WTC11 (cell line): ENCODE measurements at regions not wholly inside any gene's neighbourhood (a gene's known extent, or its start where the extent isn't known, plus 50 kb on each side); places are given as distances from the start of the nearest gene placed in this dataset.
A peak's percentile ranks its signal among the peaks of the same experiment; 100 is the strongest.

Experiments used
- ATAC-seq: fragments of 200-7000 bp; cut with Tn5 transposase; 2 replicates; pipeline ENCODE4 v1.10.0; 2021; ENCODE audit warnings: mild to moderate bottlenecking, moderate library complexity
- CTCF ChIA-PET: fragments of 300-600 bp; sonication (Branson Sonifier 250); formaldehyde crosslinking; loops from one replicate; lab custom pipeline; 2021; ENCODE audit warnings: antibody characterized with exemption; lab: Charles Lee
- POLR2A ChIA-PET: fragments of 350-600 bp; sonication (Branson Sonifier 250); formaldehyde crosslinking; loops from one replicate; lab custom pipeline; 2021; ENCODE audit warnings: antibody characterized with exemption; lab: Charles Lee
- DNase-seq: peaks from one replicate; pipeline ENCODE4 v3.0.0; 2021; ENCODE audit warnings: low spot score
- H3K27ac Mint-ChIP-seq: 2 replicates; pipeline ENCODE4 v1.8.0; 2021; ENCODE audit warnings: mixed read lengths
- H3K27me3 Mint-ChIP-seq: 2 replicates; pipeline ENCODE4 v1.8.0; 2021; ENCODE audit warnings: low read depth, mild to moderate bottlenecking, moderate library complexity, mixed read lengths
- H3K36me3 Mint-ChIP-seq: 2 replicates; pipeline ENCODE4 v1.8.0; 2021; ENCODE audit warnings: mixed read lengths
- H3K4me1 Mint-ChIP-seq: 2 replicates; pipeline ENCODE4 v1.8.0; 2022; ENCODE audit warnings: mixed read lengths
- H3K4me3 Mint-ChIP-seq: 2 replicates; pipeline ENCODE4 v1.8.0; 2021; ENCODE audit warnings: mild to moderate bottlenecking, moderate library complexity, mixed read lengths
- H3K9me3 Mint-ChIP-seq: 2 replicates; pipeline ENCODE4 v1.8.0; 2021; ENCODE audit warnings: mixed read lengths
- CREB1 ChIP-seq: sonication (generic); formaldehyde crosslinking; IDR thresholded peaks from 2 replicates; pipeline ENCODE4 v1.8.0; 2023; ENCODE audit warnings: mild to moderate bottlenecking, missing genetic modification reagents
- IRF2 ChIP-seq: sonication (generic); formaldehyde crosslinking; IDR thresholded peaks from 2 replicates; pipeline ENCODE4 v1.8.0; 2022; ENCODE audit warnings: low read depth, missing genetic modification reagents, borderline replicate concordance
- NFATC4 ChIP-seq: fragments of 250-450 bp; sonication (Bioruptor Pico); IDR thresholded peaks from 2 replicates; pipeline ENCODE4 v1.9.0; 2021; ENCODE audit warnings: mild to moderate bottlenecking
- NFE2L1 ChIP-seq: sonication (generic); formaldehyde crosslinking; IDR thresholded peaks from 2 replicates; pipeline ENCODE4 v1.8.1; 2023; ENCODE audit warnings: missing genetic modification reagents
- NFYB ChIP-seq: sonication (generic); formaldehyde crosslinking; conservative IDR thresholded peaks from 2 replicates; pipeline ENCODE4 v1.8.0; 2022; ENCODE audit warnings: low read depth, missing genetic modification reagents
- NR3C1 ChIP-seq: sonication (generic); formaldehyde crosslinking; conservative IDR thresholded peaks from 2 replicates; pipeline ENCODE4 v1.8.1; 2023; ENCODE audit warnings: low read depth, mild to moderate bottlenecking, missing genetic modification reagents
- RELA ChIP-seq: sonication (generic); formaldehyde crosslinking; IDR thresholded peaks from 2 replicates; pipeline ENCODE4 v1.8.1; 2022; ENCODE audit warnings: missing genetic modification reagents, mild to moderate bottlenecking, borderline replicate concordance
- RORB ChIP-seq: fragments of 250-450 bp; sonication (Bioruptor Pico); IDR thresholded peaks from 2 replicates; pipeline ENCODE4 v1.9.0; 2021; ENCODE audit warnings: mild to moderate bottlenecking
- SMAD3 ChIP-seq: sonication (generic); formaldehyde crosslinking; IDR thresholded peaks from 2 replicates; pipeline ENCODE4 v1.8.0; 2022; ENCODE audit warnings: missing genetic modification reagents, mild to moderate bottlenecking, borderline replicate concordance
- TEAD4 ChIP-seq: sonication (generic); formaldehyde crosslinking; IDR thresholded peaks from 2 replicates; pipeline ENCODE4 v1.8.0; 2022; ENCODE audit warnings: mild to moderate bottlenecking, missing genetic modification reagents
- ZNF219 ChIP-seq: sonication (generic); formaldehyde crosslinking; IDR thresholded peaks from 2 replicates; pipeline ENCODE4 v1.8.0; 2023; ENCODE audit warnings: missing genetic modification reagents, mild to moderate bottlenecking, borderline replicate concordance
- ZNF671 ChIP-seq: fragments of 250-450 bp; sonication (Bioruptor Pico); IDR thresholded peaks from 2 replicates; pipeline ENCODE4 v1.8.0; 2021; ENCODE audit warnings: mild to moderate bottlenecking
- TF ChIP-seq, protein P1 (sequence below): sonication (generic); formaldehyde crosslinking; IDR thresholded peaks from 2 replicates; pipeline ENCODE4 v1.8.0; 2022; ENCODE audit warnings: mild to moderate bottlenecking, missing genetic modification reagents
- TF ChIP-seq, protein P2 (sequence below): sonication (generic); formaldehyde crosslinking; IDR thresholded peaks from 2 replicates; pipeline ENCODE4 v1.8.0; 2023; ENCODE audit warnings: missing genetic modification reagents, mild to moderate bottlenecking, borderline replicate concordance
- TF ChIP-seq, protein P3 (sequence below): sonication (generic); formaldehyde crosslinking; IDR thresholded peaks from 2 replicates; pipeline ENCODE4 v1.8.0; 2022; ENCODE audit warnings: mild to moderate bottlenecking, missing genetic modification reagents
- TF ChIP-seq, protein P4 (sequence below): fragments of 250-450 bp; sonication (Bioruptor Pico); conservative IDR thresholded peaks from 2 replicates; pipeline ENCODE4 v1.9.0; 2021; ENCODE audit warnings: mild to moderate bottlenecking
- TF ChIP-seq, protein P5 (sequence below): sonication (generic); formaldehyde crosslinking; conservative IDR thresholded peaks from 2 replicates; pipeline ENCODE4 v1.8.1; 2023; ENCODE audit warnings: mild to moderate bottlenecking, low read depth, missing genetic modification reagents, moderate library complexity
- TF ChIP-seq, protein P6 (sequence below): fragments of 250-450 bp; sonication (Bioruptor Pico); IDR thresholded peaks from 2 replicates; pipeline ENCODE4 v1.8.0; 2021; ENCODE audit warnings: mild to moderate bottlenecking
- TF ChIP-seq, protein P7 (sequence below): fragments of 250-450 bp; sonication (Bioruptor Pico); IDR thresholded peaks from 2 replicates; pipeline ENCODE4 v1.9.0; 2021; ENCODE audit warnings: moderate library complexity, mild to moderate bottlenecking, inconsistent platforms, borderline replicate concordance

DNA sequence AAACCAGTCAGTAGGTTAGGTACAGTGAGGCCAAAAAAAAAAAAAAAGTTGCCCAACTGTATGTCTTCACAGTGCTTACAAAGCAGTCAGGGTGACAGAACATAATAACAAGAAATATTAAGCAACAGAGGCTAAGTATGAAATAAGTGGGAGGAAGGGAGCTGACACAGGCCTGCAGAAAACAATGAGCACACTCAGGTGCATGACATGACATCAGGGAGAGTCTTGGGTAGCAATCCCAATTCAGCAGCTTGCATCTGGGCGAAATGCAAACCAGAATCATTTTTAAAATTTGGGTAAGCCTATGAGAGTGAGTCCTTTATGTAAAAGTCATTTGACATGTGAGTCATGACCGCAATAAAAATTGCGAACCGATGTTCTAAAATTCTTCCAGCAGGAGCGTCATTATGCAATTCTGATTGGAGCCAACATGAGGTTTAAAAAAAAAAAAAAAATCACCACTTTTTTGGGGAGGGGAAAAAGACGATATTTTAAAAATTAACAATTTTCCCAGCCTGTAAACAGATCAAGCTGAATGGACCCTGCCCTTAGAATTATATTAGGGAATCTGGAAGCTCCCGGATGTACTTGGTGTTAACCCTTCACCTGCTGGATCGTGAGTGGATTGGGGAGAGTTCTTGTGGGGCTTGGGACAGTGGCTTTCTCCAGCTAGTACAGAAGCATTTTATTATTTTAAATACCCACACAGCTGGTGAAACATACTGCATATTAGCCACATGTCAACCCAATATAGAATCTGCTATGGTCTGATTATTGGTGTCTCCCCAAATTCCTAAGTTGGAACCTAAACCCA is 127.9 kb downstream of the NPIPB5 start (continued):
- TF ChIP-seq NFE2L1 (CRISPR knock-in tag) (no peak), CREB1 (CRISPR knock-in tag) (no peak), NFYB (CRISPR knock-in tag) (no peak), IRF2 (CRISPR knock-in tag) (no peak), ZNF219 (no peak)
- TF ChIP-seq, protein P1, sequence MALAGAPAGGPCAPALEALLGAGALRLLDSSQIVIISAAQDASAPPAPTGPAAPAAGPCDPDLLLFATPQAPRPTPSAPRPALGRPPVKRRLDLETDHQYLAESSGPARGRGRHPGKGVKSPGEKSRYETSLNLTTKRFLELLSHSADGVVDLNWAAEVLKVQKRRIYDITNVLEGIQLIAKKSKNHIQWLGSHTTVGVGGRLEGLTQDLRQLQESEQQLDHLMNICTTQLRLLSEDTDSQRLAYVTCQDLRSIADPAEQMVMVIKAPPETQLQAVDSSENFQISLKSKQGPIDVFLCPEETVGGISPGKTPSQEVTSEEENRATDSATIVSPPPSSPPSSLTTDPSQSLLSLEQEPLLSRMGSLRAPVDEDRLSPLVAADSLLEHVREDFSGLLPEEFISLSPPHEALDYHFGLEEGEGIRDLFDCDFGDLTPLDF (CRISPR knock-in tag) = no peak

DNA sequence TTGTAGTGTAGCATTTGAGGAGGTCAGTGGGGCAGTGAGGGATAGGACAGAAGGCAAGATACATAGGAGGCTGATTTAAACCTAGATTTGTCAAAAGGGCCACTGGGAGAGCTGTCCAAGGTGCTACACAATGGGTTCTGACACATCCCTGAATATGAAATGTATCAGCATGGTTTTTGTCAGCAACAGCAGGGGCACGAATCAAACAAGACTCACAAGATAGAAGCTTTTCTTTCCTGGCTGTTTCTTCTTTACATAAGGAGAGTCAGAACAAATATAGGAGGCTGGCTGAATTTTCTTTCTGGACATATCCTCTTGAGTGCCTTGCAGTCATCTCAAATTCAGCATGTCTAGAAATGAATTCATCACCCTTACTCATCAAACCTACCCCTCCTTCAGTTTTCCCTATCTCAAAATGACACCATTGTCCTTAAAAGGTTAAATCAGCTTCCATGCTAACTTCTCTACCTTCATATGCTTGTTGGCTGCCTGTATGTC is 130.5 kb downstream of the NPIPB5 start:
- DNase-seq (peak; percentile 19), ATAC-seq (no peak)
- Mint-ChIP-seq H3K27me3 (no peaks in the 10 kb centered on the region), H3K9me3 (no peaks in the 10 kb centered on the region), H3K4me1 (peaks cover under 1% of the 10 kb centered on the region; the same call in 1 of the 2 replicates), H3K4me3 (no peak overlapping the region), H3K36me3 (no peaks in the 10 kb centered on the region), H3K27ac (no peak overlapping the region)
- ChIA-PET POLR2A (no interaction called here), CTCF (no interaction called here)
- TF ChIP-seq, protein P2, sequence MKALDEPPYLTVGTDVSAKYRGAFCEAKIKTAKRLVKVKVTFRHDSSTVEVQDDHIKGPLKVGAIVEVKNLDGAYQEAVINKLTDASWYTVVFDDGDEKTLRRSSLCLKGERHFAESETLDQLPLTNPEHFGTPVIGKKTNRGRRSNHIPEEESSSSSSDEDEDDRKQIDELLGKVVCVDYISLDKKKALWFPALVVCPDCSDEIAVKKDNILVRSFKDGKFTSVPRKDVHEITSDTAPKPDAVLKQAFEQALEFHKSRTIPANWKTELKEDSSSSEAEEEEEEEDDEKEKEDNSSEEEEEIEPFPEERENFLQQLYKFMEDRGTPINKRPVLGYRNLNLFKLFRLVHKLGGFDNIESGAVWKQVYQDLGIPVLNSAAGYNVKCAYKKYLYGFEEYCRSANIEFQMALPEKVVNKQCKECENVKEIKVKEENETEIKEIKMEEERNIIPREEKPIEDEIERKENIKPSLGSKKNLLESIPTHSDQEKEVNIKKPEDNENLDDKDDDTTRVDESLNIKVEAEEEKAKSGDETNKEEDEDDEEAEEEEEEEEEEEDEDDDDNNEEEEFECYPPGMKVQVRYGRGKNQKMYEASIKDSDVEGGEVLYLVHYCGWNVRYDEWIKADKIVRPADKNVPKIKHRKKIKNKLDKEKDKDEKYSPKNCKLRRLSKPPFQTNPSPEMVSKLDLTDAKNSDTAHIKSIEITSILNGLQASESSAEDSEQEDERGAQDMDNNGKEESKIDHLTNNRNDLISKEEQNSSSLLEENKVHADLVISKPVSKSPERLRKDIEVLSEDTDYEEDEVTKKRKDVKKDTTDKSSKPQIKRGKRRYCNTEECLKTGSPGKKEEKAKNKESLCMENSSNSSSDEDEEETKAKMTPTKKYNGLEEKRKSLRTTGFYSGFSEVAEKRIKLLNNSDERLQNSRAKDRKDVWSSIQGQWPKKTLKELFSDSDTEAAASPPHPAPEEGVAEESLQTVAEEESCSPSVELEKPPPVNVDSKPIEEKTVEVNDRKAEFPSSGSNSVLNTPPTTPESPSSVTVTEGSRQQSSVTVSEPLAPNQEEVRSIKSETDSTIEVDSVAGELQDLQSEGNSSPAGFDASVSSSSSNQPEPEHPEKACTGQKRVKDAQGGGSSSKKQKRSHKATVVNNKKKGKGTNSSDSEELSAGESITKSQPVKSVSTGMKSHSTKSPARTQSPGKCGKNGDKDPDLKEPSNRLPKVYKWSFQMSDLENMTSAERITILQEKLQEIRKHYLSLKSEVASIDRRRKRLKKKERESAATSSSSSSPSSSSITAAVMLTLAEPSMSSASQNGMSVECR (CRISPR knock-in tag) = no peak
- TF ChIP-seq RELA (CRISPR knock-in tag) (no peak), NFATC4 (CRISPR knock-in tag) (no peak), IRF2 (CRISPR knock-in tag) (no peak), ZNF671 (CRISPR knock-in tag) (no peak), NR3C1 (no peak)
- TF ChIP-seq, protein P3, sequence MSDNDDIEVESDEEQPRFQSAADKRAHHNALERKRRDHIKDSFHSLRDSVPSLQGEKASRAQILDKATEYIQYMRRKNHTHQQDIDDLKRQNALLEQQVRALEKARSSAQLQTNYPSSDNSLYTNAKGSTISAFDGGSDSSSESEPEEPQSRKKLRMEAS (CRISPR knock-in tag) = no peak

DNA sequence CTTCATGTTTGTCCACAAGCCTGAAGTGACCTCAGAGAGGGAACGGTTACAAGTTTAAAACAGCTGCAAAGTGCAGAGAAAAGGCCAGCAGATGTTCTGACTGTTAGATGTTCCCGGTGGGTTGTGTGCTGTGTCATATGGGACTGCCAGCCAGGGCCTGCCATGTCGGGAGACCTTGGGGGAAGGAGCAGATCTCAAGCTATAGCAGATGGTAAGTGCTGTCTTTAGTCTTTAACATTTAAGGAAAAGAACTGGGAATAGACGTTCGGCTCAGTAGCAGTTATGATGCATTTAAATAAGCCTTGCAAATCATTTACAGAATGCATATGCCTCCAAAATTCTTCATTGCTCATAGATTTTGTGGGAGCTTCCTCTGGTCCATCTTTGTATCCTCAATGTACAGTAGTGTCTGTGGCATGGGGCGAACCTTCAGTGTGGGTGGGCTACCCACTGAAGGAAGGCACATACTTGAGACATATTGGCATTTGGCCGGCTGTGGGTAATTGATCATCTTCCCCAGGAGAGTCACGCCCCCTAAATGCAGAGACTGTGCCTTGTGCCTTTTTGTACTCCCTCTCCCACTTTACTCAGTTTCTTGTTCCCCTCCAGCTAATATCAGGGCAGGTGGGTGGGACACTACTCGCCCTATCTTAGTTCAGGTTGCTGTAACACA is 131.9 kb downstream of the NPIPB5 start:
- ChIA-PET POLR2A (no interaction called here), CTCF (no interaction called here)
- Mint-ChIP-seq H3K27me3 (no peaks in the 10 kb centered on the region), H3K4me1 (no peaks in the 10 kb centered on the region), H3K4me3 (no peak overlapping the region), H3K36me3 (no peaks in the 10 kb centered on the region), H3K27ac (no peak overlapping the region), H3K9me3 (no peaks in the 10 kb centered on the region)
- DNase-seq (no peak), ATAC-seq (no peak)
- no peak for TF ChIP-seq IRF2 (CRISPR knock-in tag)
- TF ChIP-seq TEAD4 = no peak
- TF ChIP-seq, protein P4, sequence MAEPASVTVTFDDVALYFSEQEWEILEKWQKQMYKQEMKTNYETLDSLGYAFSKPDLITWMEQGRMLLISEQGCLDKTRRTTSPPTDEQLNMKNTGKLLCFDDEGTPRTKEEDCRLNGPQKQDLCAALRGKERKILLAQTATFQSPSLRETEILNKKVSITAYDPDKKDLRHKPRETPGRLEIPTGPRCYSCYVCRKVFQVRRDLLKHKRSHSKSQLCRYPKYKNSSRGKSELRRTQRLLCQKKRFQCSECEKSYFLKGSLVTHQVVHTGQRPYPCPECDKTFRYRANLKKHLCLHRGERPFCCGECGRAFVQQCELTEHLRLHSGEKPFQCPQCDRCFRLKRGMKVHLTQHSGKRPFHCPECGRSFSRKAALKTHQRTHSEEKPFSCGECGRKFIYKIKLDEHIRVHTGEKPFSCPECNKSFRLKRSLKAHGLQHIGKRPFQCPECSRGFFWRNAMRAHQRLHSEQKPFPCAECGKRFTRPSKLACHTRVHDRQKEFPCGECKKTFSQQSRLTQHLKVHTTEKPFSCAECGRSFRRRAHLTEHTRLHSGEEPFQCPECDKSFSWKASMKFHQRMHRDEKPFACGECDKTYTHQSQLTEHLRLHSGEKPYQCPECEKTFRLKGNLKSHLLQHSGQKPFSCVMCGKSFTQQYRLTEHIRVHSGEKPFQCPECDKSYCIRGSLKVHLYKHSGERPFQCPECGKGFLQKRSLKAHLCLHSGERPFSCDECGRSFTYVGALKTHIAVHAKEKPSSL (CRISPR knock-in tag) = no peak
- TF ChIP-seq SMAD3 = no peak
- TF ChIP-seq RORB (CRISPR knock-in tag) = no peak
- TF ChIP-seq, protein P5, sequence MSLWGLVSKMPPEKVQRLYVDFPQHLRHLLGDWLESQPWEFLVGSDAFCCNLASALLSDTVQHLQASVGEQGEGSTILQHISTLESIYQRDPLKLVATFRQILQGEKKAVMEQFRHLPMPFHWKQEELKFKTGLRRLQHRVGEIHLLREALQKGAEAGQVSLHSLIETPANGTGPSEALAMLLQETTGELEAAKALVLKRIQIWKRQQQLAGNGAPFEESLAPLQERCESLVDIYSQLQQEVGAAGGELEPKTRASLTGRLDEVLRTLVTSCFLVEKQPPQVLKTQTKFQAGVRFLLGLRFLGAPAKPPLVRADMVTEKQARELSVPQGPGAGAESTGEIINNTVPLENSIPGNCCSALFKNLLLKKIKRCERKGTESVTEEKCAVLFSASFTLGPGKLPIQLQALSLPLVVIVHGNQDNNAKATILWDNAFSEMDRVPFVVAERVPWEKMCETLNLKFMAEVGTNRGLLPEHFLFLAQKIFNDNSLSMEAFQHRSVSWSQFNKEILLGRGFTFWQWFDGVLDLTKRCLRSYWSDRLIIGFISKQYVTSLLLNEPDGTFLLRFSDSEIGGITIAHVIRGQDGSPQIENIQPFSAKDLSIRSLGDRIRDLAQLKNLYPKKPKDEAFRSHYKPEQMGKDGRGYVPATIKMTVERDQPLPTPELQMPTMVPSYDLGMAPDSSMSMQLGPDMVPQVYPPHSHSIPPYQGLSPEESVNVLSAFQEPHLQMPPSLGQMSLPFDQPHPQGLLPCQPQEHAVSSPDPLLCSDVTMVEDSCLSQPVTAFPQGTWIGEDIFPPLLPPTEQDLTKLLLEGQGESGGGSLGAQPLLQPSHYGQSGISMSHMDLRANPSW (CRISPR knock-in tag) = no peak
- TF ChIP-seq, protein P6, sequence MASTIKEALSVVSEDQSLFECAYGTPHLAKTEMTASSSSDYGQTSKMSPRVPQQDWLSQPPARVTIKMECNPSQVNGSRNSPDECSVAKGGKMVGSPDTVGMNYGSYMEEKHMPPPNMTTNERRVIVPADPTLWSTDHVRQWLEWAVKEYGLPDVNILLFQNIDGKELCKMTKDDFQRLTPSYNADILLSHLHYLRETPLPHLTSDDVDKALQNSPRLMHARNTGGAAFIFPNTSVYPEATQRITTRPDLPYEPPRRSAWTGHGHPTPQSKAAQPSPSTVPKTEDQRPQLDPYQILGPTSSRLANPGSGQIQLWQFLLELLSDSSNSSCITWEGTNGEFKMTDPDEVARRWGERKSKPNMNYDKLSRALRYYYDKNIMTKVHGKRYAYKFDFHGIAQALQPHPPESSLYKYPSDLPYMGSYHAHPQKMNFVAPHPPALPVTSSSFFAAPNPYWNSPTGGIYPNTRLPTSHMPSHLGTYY (CRISPR knock-in tag) = no peak
- TF ChIP-seq, protein P7, sequence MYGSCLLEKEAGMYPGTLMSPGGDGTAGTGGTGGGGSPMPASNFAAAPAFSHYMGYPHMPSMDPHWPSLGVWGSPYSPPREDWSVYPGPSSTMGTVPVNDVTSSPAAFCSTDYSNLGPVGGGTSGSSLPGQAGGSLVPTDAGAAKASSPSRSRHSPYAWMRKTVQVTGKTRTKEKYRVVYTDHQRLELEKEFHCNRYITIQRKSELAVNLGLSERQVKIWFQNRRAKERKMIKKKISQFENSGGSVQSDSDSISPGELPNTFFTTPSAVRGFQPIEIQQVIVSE (CRISPR knock-in tag) = no peak
